Fibroblast of lung (primary cell): ENCODE measurements at regions not wholly inside any gene's neighbourhood (a gene's known extent, or its start where the extent isn't known, plus 50 kb on each side); places are given as distances from the start of the nearest gene placed in this dataset.

Source experiments
- CTCF ChIP-seq, 2 donors: IDR thresholded peaks in 1 of 2; conservative IDR thresholded peaks in 1 of 2; 1 replicate in 1 of 2; 2 replicates in 1 of 2; pipeline ENCODE4 v1.5.1; 2011 to 2012; ENCODE audit warnings: low read length in 2 of 2, control low read depth in 1 of 2, inconsistent platforms in 1 of 2, low read depth in 1 of 2, mild to moderate bottlenecking in 1 of 2
- EZH2 ChIP-seq: IDR thresholded peaks from 2 replicates; pipeline ENCODE4 v1.5.1; 2012; ENCODE audit warnings: low read length, control low read depth, mild to moderate bottlenecking; ENCODE audit errors: missing control alignments

- TF ChIP-seq CTCF (conservative IDR thresholded peaks at IDR 0.05 in 1 of 2, IDR thresholded peaks at IDR 0.05 in 1 of 2; ENCODE audit: low read depth in 1 of 2, low read length in 2 of 2) (no peak), EZH2 (no peak)
Measured at GRCh38 chr1:229716704-229717103, 90.7 kb downstream of the URB2 start.
